Pancreas (tissue), 10 donors: ENCODE measurements at regions not wholly inside any gene's neighbourhood (a gene's known extent, or its start where the extent isn't known, plus 50 kb on each side); places are given as distances from the start of the nearest gene placed in this dataset.

Experiments
- ATAC-seq, 4 donors: fragments of 200-7000 bp; cut with Tn5 transposase; one replicate each; pipeline versions ENCODE4 v1.8.0 to v1.9.1; 2020; ENCODE audit warnings: mild to moderate bottlenecking in 4 of 4, moderate library complexity in 4 of 4
- DNase-seq, 6 donors: peaks; one replicate each; pipeline ENCODE4 v3.0.0-alpha.2; 2020
- FAIRE-seq: peaks from 2 replicates; lab custom pipeline; 2012; peaks lifted over from hg19 to GRCh38; lab: Jason Lieb, UNC
- H3K27ac ChIP-seq, 4 donors: fragments of 200-600 bp; sonication (generic); 1 replicate in 3 of 4; 2 replicates in 1 of 4; pipeline versions ENCODE4 v1.5.0 to v1.8.0; 2020
- H3K27me3 ChIP-seq, 4 donors: fragments of 200-600 bp; one replicate each; pipeline ENCODE4 v1.8.0; 2021
- H3K36me3 ChIP-seq, 3 donors: fragments of 200-600 bp; sonication (generic) in 1 of 3; one replicate each; pipeline versions ENCODE4 v1.5.0 to v1.8.0; 2020 to 2021
- H3K4me1 ChIP-seq, 3 donors: fragments of 200-600 bp; one replicate each; pipeline ENCODE4 v1.8.0; 2021
- H3K4me3 ChIP-seq, 4 donors: fragments of 200-600 bp; sonication (generic) in 2 of 4; one replicate each; pipeline versions ENCODE4 v1.5.0 to v1.8.0; 2020 to 2021
- H3K9me3 ChIP-seq, 4 donors: fragments of 200-600 bp; one replicate each; pipeline ENCODE4 v1.8.0; 2021
- WGBS, 2 donors: extraction: QIAGEN DNeasy Blood & Tissue Kit; methylation state at CpG; one replicate each; pipeline ENCODE4 v1.1.7; 2013; 5-methylcytosine and 5-hydroxymethylcytosine counted together
- intact Hi-C, 3 donors: fragments of 100-400 bp; cut with DNase I; formaldehyde crosslinking; loops; one replicate each; pipeline versions ENCODE4 v1.11.1 to v1.14.2; 2022
- TF ChIP-seq, protein P1 (sequence below), 4 donors: fragments of 200-600 bp; sonication (generic) in 3 of 4; IDR thresholded peaks; one replicate each; pipeline versions ENCODE4 v1.5.0 to v1.8.0; 2021; ENCODE audit warnings: antibody characterized with exemption in 4 of 4
- donor health status: healthy with polysubstance abuse.
- donor health status: DM: no; HTN: no; CAD: no; lungs with moderate emphysema.
- donor health status: DM: no; HTN: no; CAD: no.
- donor health status: control.
- donor health status: control.
- donor health status: Bipolar disorder and iron deficiency.
- donor health status: DM: yes; HTN: yes; CAD: no.
- donor health status: DM: no; HTN: no; CAD: no.
- donor health status: DM: no; HTN: no; CAD: no.
- donor health status: DM: yes; HTN: yes; CAD: no.

DNA sequence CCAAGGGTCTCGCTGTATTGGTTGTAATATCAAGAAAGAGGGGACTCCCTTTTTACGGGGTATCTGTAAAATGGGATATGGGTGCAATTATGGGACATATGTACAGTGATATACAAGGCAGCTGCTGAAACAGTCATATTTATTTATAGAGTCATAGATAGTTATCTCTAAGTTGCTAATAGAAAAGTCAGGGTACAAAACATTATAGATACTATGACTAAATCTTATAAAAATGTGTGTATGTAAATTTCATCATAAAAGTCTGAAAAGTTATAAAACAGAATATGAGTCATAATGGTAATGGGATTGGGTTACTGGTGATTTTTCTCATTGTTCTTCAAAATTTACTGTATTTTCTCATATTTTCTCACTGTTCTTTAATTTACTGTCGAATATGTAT is 344.9 kb upstream of the SLCO3A1 start:
- TF ChIP-seq, protein P1, sequence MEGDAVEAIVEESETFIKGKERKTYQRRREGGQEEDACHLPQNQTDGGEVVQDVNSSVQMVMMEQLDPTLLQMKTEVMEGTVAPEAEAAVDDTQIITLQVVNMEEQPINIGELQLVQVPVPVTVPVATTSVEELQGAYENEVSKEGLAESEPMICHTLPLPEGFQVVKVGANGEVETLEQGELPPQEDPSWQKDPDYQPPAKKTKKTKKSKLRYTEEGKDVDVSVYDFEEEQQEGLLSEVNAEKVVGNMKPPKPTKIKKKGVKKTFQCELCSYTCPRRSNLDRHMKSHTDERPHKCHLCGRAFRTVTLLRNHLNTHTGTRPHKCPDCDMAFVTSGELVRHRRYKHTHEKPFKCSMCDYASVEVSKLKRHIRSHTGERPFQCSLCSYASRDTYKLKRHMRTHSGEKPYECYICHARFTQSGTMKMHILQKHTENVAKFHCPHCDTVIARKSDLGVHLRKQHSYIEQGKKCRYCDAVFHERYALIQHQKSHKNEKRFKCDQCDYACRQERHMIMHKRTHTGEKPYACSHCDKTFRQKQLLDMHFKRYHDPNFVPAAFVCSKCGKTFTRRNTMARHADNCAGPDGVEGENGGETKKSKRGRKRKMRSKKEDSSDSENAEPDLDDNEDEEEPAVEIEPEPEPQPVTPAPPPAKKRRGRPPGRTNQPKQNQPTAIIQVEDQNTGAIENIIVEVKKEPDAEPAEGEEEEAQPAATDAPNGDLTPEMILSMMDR (IDR thresholded peaks at IDR 0.05) = no peak
- H3K27ac ChIP-seq = no peak overlapping the region
- FAIRE-seq (no peak), ATAC-seq (no peak), DNase-seq (no peak)
- WGBS, 2 donors = 63 to 79% methylated on average over 3 of the region's 3 CpGs
- no peaks in the 10 kb centered on the region for H3K36me3 ChIP-seq
- no peaks in the 10 kb centered on the region for H3K4me1 ChIP-seq
- no peak overlapping the region for H3K4me3 ChIP-seq
- no peaks in the 10 kb centered on the region for H3K9me3 ChIP-seq
- intact Hi-C loops = no loop called here
- no peaks in the 10 kb centered on the region for H3K27me3 ChIP-seq

DNA sequence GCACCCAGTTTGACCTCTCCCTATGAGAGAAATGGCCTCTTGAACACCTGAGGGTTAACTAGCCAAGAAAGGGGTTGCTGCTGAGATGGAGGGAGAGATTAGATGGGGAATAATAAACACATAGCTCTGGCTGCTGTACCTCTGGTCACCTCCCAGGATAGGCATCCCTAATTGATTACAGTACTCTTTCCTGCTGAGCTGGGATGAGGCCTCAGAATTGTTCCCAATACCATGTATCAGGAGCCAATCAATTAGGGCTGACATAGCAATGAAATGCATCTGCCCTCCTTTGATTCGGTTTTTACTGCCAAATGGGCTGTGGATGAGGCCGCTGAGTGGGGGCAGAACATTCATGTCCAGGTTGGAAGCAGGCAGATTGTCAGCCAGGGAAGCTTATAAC is 339.4 kb upstream of the SLCO3A1 start:
- ATAC-seq (no peak), FAIRE-seq (no peak), DNase-seq (no peak)
- intact Hi-C loops = no loop called here
- H3K4me1 ChIP-seq = no peaks in the 10 kb centered on the region
- H3K27ac ChIP-seq = no peak overlapping the region
- H3K9me3 ChIP-seq = no peaks in the 10 kb centered on the region
- no peaks in the 10 kb centered on the region for H3K27me3 ChIP-seq
- no peaks in the 10 kb centered on the region for H3K36me3 ChIP-seq
- TF ChIP-seq, protein P1 (IDR thresholded peaks at IDR 0.05) = no peak
- 74 to 78% methylated on average over 2 of the region's 2 CpGs for WGBS, 2 donors
- H3K4me3 ChIP-seq = no peak overlapping the region

DNA sequence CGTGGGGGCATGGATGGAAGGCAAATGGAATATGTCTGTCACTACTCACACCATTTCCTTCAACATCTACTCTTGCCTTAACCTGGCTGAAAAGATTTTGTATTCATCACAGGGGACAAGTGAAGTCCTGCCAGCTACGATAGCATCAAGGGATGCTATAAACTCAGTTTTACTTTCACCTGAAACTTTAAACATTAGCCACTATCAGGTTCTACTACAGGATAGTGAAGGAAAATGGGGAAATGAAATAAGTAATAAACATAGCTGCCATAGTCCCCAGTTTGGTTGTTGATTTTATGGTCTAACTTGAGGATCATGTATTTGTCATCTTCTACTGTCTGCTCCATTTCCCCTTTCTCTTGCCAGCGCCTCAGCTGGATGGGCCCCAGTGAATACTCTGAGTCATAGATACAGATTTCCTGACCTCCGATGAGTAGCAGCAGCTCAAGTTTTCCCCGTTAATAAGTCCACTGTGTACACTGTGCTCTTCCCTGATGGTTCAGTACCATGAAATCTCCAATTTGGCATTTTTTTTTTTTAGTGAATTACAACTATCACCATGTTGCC is 338.2 kb upstream of the SLCO3A1 start:
- Histone ChIP-seq H3K4me3 (no peak overlapping the region), H3K36me3 (no peaks in the 10 kb centered on the region), H3K9me3 (no peaks in the 10 kb centered on the region), H3K27me3 (no peaks in the 10 kb centered on the region), H3K27ac (no peak overlapping the region), H3K4me1 (no peaks in the 10 kb centered on the region)
- ATAC-seq = peak in 2 of 4 donors; percentile 54 to 85
- TF ChIP-seq, protein P1 (IDR thresholded peaks at IDR 0.05) = no peak
- FAIRE-seq = no peak
- intact Hi-C loops = no loop called here
- WGBS, 2 donors = 68 to 73% methylated on average over 5 of the region's 5 CpGs
- peak in 1 of 6 donors; percentile 8 for DNase-seq

- Histone ChIP-seq H3K9me3 (no peaks in the 10 kb centered on the region), H3K36me3 (no peaks in the 10 kb centered on the region), H3K27me3 (no peaks in the 10 kb centered on the region), H3K4me3 (no peak overlapping the region), H3K27ac (no peak overlapping the region), H3K4me1 (no peaks in the 10 kb centered on the region)
- DNase-seq (no peak), ATAC-seq (no peak), FAIRE-seq (no peak)
- TF ChIP-seq, protein P1 (IDR thresholded peaks at IDR 0.05) = no peak
- WGBS, 2 donors = 66 to 73% methylated on average over 2 of the region's 2 CpGs
- intact Hi-C loops = no loop called here
These were observed 336.6 kb upstream of the SLCO3A1 start for GRCh38 chr15:91516866-91517265.

GRCh38 chr15:91517491-91518200 is 335.9 kb upstream of the SLCO3A1 start:
- TF ChIP-seq, protein P1 (IDR thresholded peaks at IDR 0.05) = no peak
- no peak for FAIRE-seq
- no peak for ATAC-seq
- Histone ChIP-seq H3K4me3 (no peak overlapping the region), H3K4me1 (no peaks in the 10 kb centered on the region), H3K27ac (no peak overlapping the region), H3K9me3 (no peaks in the 10 kb centered on the region), H3K27me3 (no peaks in the 10 kb centered on the region), H3K36me3 (no peaks in the 10 kb centered on the region)
- DNase-seq = no peak
- WGBS, 2 donors = 68 to 76% methylated on average over 4 of the region's 4 CpGs
- intact Hi-C loops = no loop called here
